ENCODE measurements at regions not wholly inside any gene's neighbourhood (a gene's known extent, or its start where the extent isn't known, plus 50 kb on each side); places are given as distances from the start of the nearest gene placed in this dataset.

DNA sequence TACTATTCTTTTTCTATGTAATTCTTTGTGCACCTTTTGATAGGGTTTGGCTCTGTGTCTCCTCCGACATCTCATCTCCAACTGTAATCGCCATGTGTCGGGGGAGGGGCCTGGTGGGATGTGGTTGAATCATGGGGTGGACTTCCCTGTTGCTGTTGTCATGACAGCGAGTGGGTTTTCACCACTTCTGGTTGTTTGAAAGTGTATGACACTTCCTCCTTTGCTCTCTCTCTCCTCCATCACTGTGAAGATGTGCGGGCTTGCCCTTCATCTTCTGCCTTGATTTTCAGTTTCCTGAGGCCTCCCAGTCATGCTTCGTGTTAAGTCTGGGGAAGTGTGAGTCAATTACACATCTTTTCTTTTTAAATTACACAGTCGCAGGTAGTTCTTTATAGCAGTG is 225.8 kb upstream of the DPPA4 start:
- peaks cover 0 to 5% of the 10 kb centered on the region in 2 experiments for H3K4me1 ChIP-seq (ENCODE audit: control insufficient read depth in 1 of 2, extremely low read depth in 1 of 2, insufficient read depth in 2 of 2, low read length in 2 of 2)
- Mint-ChIP-seq H3K27me3 (no peaks in the 10 kb centered on the region), H3K4me3 (peak overlapping the region in 2 of 3 donors; percentile 11 to 18), H3K9me3 (peaks cover 6 to 12% (median 9%) of the 10 kb centered on the region in 3 donors), H3K4me1 (peaks cover 10 to 19% (median 11%) of the 10 kb centered on the region in 3 donors), H3K27ac (peak overlapping the region; percentile 47 to 74), H3K36me3 (no peaks in the 10 kb centered on the region)
- DNase-seq, result peak in 31 of 35 experiments; percentile 0 to 70 (median 26)
- no peak overlapping the region for H3K27ac ChIP-seq (ENCODE audit: low read length)
- peak in 3 of 4 experiments; percentile 43 to 94 (median 79) for ATAC-seq (replicated peaks in 1 of 4)
- ChIA-PET CTCF (no interaction called here), POLR2A (no interaction called here)
- no peaks in the 10 kb centered on the region for H3K36me3 ChIP-seq (ENCODE audit: control insufficient read depth in 2 of 2, extremely low read depth in 1 of 2, insufficient read depth in 1 of 2, low read length in 1 of 2)
- no peak overlapping the region for H3K4me3 ChIP-seq (ENCODE audit: control insufficient read depth in 1 of 2, extremely low read depth in 1 of 2, low read length in 1 of 2)
- WGBS (ENCODE audit: insufficient coverage), result no CpG with 5 or more reads among the region's 7 CpGs
- H3K27me3 ChIP-seq (replicated peaks in 1 of 2; ENCODE audit: control insufficient read depth in 2 of 2, extremely low read depth in 1 of 2, insufficient read depth in 2 of 2, low read length in 1 of 2), result no peaks in the 10 kb centered on the region
- H3K9me3 ChIP-seq, result no peaks in the 10 kb centered on the region

DNA sequence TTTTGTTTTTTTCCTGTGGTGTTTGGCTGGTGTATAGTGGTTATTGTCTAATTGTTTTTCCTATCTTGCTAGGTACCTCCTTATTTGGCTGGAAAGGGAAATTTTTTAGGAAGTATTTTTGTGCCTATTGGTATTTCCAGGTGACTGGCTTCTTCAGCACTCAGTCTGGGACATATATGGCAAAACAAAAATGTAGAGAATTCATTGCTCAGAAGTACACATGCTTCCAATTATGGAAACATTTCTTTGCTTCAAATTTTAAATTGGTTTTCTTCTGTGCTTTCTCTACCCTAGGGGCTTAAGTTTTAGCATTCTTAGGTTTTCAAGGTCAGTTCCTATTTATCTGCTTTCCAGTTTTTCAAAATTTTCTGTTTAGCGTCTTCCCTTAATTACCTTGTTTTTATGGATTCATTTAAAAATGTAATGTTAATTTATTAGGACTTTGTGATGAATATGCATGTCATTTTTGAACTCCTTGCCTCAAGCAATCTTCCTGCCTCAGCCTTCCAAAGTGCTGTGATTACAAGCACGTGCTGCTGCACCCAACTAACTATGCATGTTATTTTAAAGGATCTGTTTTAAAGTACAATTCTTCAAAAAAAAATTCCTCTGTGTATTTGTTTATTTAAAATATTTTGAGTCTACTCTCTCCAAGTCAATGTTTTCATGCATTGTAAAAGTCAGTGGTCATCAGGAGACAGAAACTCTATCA is 231.9 kb upstream of the DPPA4 start:
- DNase-seq, result no peak
- no peaks in the 10 kb centered on the region for H3K27me3 Mint-ChIP-seq
- peaks cover 0 to 7% (median 0%) of the 10 kb centered on the region in 3 donors for H3K4me1 Mint-ChIP-seq
- no peak overlapping the region for H3K4me3 Mint-ChIP-seq
- no peak overlapping the region for H3K27ac Mint-ChIP-seq
- H3K36me3 ChIP-seq (ENCODE audit: control insufficient read depth in 2 of 2, extremely low read depth in 1 of 2, insufficient read depth in 1 of 2, low read length in 1 of 2), result no peaks in the 10 kb centered on the region
- no peaks in the 10 kb centered on the region for H3K9me3 ChIP-seq
- ChIA-PET POLR2A (no interaction called here), CTCF (no interaction called here)
- no peak for ATAC-seq (replicated peaks in 1 of 4)
- WGBS (ENCODE audit: insufficient coverage), result no CpG with 5 or more reads among the region's 2 CpGs
- H3K27me3 ChIP-seq (replicated peaks in 1 of 2; ENCODE audit: control insufficient read depth in 2 of 2, extremely low read depth in 1 of 2, insufficient read depth in 2 of 2, low read length in 1 of 2), result no peaks in the 10 kb centered on the region
- no peak overlapping the region for H3K4me3 ChIP-seq (ENCODE audit: control insufficient read depth in 1 of 2, extremely low read depth in 1 of 2, low read length in 1 of 2)
- H3K27ac ChIP-seq (ENCODE audit: low read length), result no peak overlapping the region
- no peaks in the 10 kb centered on the region for H3K36me3 Mint-ChIP-seq
- H3K4me1 ChIP-seq (ENCODE audit: control insufficient read depth in 1 of 2, extremely low read depth in 1 of 2, insufficient read depth in 2 of 2, low read length in 2 of 2), result no peaks in the 10 kb centered on the region
- no peaks in the 10 kb centered on the region for H3K9me3 Mint-ChIP-seq

GRCh38 chr3:109570408-109570807 is 233.1 kb upstream of the DPPA4 start:
- Histone ChIP-seq H3K27ac (ENCODE audit: low read length) (no peak overlapping the region), H3K27me3 (replicated peaks in 1 of 2; ENCODE audit: control insufficient read depth in 2 of 2, extremely low read depth in 1 of 2, insufficient read depth in 2 of 2, low read length in 1 of 2) (no peaks in the 10 kb centered on the region), H3K4me3 (ENCODE audit: control insufficient read depth in 1 of 2, extremely low read depth in 1 of 2, low read length in 1 of 2) (no peak overlapping the region), H3K4me1 (ENCODE audit: control insufficient read depth in 1 of 2, extremely low read depth in 1 of 2, insufficient read depth in 2 of 2, low read length in 2 of 2) (no peaks in the 10 kb centered on the region), H3K36me3 (ENCODE audit: control insufficient read depth in 2 of 2, extremely low read depth in 1 of 2, insufficient read depth in 1 of 2, low read length in 1 of 2) (no peaks in the 10 kb centered on the region), H3K9me3 (no peaks in the 10 kb centered on the region)
- no peaks in the 10 kb centered on the region for H3K27me3 Mint-ChIP-seq
- peaks cover 0 to 3% (median 0%) of the 10 kb centered on the region in 3 donors for H3K4me1 Mint-ChIP-seq
- no peak overlapping the region for H3K27ac Mint-ChIP-seq
- DNase-seq (no peak), ATAC-seq (replicated peaks in 1 of 4) (no peak)
- 93% methylated on average over 2 of the region's 2 CpGs for WGBS (ENCODE audit: insufficient coverage)
- H3K9me3 Mint-ChIP-seq, result no peaks in the 10 kb centered on the region
- no peaks in the 10 kb centered on the region for H3K36me3 Mint-ChIP-seq
- POLR2A ChIA-PET, result no interaction called here
- CTCF ChIA-PET, result no interaction called here
- H3K4me3 Mint-ChIP-seq, result no peak overlapping the region

DNA sequence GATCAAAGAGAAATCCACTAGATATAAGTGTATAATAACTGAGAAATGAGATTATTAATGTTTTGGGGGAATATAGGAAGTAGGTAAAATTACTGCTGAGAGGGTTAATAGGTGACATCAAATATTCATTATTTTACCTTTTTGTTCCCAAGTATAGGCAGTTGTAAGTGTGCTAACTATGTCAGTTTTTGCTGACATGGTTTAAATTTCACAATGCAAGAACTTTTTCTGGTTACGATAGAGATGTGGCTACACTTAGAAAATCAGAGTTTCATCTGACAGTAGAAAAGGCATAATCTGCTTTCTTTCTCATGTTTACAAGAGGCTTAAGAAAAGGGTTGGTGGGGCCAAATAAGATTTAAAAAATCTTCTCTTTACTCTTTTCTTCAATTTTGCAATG is 235.0 kb upstream of the DPPA4 start:
- Mint-ChIP-seq H3K27me3 (no peaks in the 10 kb centered on the region), H3K27ac (no peak overlapping the region), H3K4me1 (peaks cover 0 to 3% (median 0%) of the 10 kb centered on the region in 3 donors), H3K9me3 (no peaks in the 10 kb centered on the region), H3K36me3 (no peaks in the 10 kb centered on the region), H3K4me3 (no peak overlapping the region)
- H3K36me3 ChIP-seq (ENCODE audit: control insufficient read depth in 2 of 2, extremely low read depth in 1 of 2, insufficient read depth in 1 of 2, low read length in 1 of 2), result no peaks in the 10 kb centered on the region
- WGBS (ENCODE audit: insufficient coverage), result no CpG with 5 or more reads among the region's 1 CpG
- ATAC-seq (replicated peaks in 1 of 4) (no peak), DNase-seq (no peak)
- no peaks in the 10 kb centered on the region for H3K9me3 ChIP-seq
- no peaks in the 10 kb centered on the region for H3K27me3 ChIP-seq (replicated peaks in 1 of 2; ENCODE audit: control insufficient read depth in 2 of 2, extremely low read depth in 1 of 2, insufficient read depth in 2 of 2, low read length in 1 of 2)
- H3K27ac ChIP-seq (ENCODE audit: low read length), result no peak overlapping the region
- ChIA-PET POLR2A (no interaction called here), CTCF (no interaction called here)
- H3K4me1 ChIP-seq (ENCODE audit: control insufficient read depth in 1 of 2, extremely low read depth in 1 of 2, insufficient read depth in 2 of 2, low read length in 2 of 2), result no peaks in the 10 kb centered on the region
- H3K4me3 ChIP-seq (ENCODE audit: control insufficient read depth in 1 of 2, extremely low read depth in 1 of 2, low read length in 1 of 2), result no peak overlapping the region

DNA sequence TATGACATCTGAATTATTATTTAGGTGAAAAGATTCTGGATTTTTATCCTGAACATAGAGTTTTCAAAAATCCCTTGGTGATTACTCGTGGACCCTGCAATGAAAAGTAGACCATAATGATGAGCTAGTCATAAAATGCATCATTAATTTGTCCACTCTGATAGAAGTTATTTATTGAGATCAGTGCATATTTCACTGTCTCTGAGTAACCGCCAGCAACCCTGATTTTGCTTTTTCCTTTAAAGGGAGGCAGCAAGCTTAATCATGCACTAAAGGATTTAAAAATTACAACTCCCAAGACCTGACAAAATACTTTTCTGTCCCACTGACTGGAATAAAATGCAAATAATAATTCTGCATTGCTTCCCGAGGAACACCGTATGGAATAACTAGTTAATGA is 259.6 kb upstream of the DPPA4 start:
- DNase-seq (no peak), ATAC-seq (replicated peaks in 1 of 4) (no peak)
- H3K4me1 Mint-ChIP-seq, result no peaks in the 10 kb centered on the region
- ChIA-PET POLR2A (no interaction called here), CTCF (no interaction called here)
- no CpG with 5 or more reads among the region's 4 CpGs for WGBS (ENCODE audit: insufficient coverage)
- H3K4me1 ChIP-seq (ENCODE audit: control insufficient read depth in 1 of 2, extremely low read depth in 1 of 2, insufficient read depth in 2 of 2, low read length in 2 of 2), result no peaks in the 10 kb centered on the region
- no peaks in the 10 kb centered on the region for H3K27me3 Mint-ChIP-seq
- H3K4me3 ChIP-seq (ENCODE audit: control insufficient read depth in 1 of 2, extremely low read depth in 1 of 2, low read length in 1 of 2), result no peak overlapping the region
- peaks cover 0 to 7% (median 5%) of the 10 kb centered on the region in 3 donors for H3K9me3 Mint-ChIP-seq
- no peak overlapping the region for H3K27ac ChIP-seq (ENCODE audit: low read length)
- peaks cover 6% of the 10 kb centered on the region for H3K36me3 Mint-ChIP-seq
- H3K36me3 ChIP-seq (ENCODE audit: control insufficient read depth in 2 of 2, extremely low read depth in 1 of 2, insufficient read depth in 1 of 2, low read length in 1 of 2), result no peaks in the 10 kb centered on the region
- no peak overlapping the region for H3K27ac Mint-ChIP-seq
- H3K9me3 ChIP-seq, result no peaks in the 10 kb centered on the region
- no peaks in the 10 kb centered on the region for H3K27me3 ChIP-seq (replicated peaks in 1 of 2; ENCODE audit: control insufficient read depth in 2 of 2, extremely low read depth in 1 of 2, insufficient read depth in 2 of 2, low read length in 1 of 2)
- no peak overlapping the region for H3K4me3 Mint-ChIP-seq

- no peaks in the 10 kb centered on the region for H3K27me3 Mint-ChIP-seq
- ChIA-PET CTCF (no interaction called here), POLR2A (no interaction called here)
- no peaks in the 10 kb centered on the region for H3K4me1 ChIP-seq (ENCODE audit: control insufficient read depth in 1 of 2, extremely low read depth in 1 of 2, insufficient read depth in 2 of 2, low read length in 2 of 2)
- ATAC-seq (replicated peaks in 1 of 4), result no peak
- H3K27me3 ChIP-seq (replicated peaks in 1 of 2; ENCODE audit: control insufficient read depth in 2 of 2, extremely low read depth in 1 of 2, insufficient read depth in 2 of 2, low read length in 1 of 2), result no peaks in the 10 kb centered on the region
- peaks cover 0 to 7% (median 5%) of the 10 kb centered on the region in 3 donors for H3K9me3 Mint-ChIP-seq
- no peak overlapping the region for H3K27ac ChIP-seq (ENCODE audit: low read length)
- H3K4me3 ChIP-seq (ENCODE audit: control insufficient read depth in 1 of 2, extremely low read depth in 1 of 2, low read length in 1 of 2), result no peak overlapping the region
- H3K36me3 Mint-ChIP-seq, result peaks cover 6% of the 10 kb centered on the region
- H3K27ac Mint-ChIP-seq, result no peak overlapping the region
- no peaks in the 10 kb centered on the region for H3K36me3 ChIP-seq (ENCODE audit: control insufficient read depth in 2 of 2, extremely low read depth in 1 of 2, insufficient read depth in 1 of 2, low read length in 1 of 2)
- H3K9me3 ChIP-seq, result no peaks in the 10 kb centered on the region
- H3K4me1 Mint-ChIP-seq, result no peaks in the 10 kb centered on the region
- no peak for DNase-seq
- WGBS (ENCODE audit: insufficient coverage), result 95% methylated on average over 3 of the region's 3 CpGs
- H3K4me3 Mint-ChIP-seq, result no peak overlapping the region
Measured at GRCh38 chr3:109597444-109597843, 260.1 kb upstream of the DPPA4 start.

- DNase-seq (no peak), ATAC-seq (replicated peaks in 1 of 4) (no peak)
- Mint-ChIP-seq H3K36me3 (peaks cover 3% of the 10 kb centered on the region), H3K9me3 (peaks cover 0 to 4% (median 0%) of the 10 kb centered on the region in 3 donors), H3K27ac (no peak overlapping the region), H3K4me3 (no peak overlapping the region), H3K4me1 (peaks cover 0 to 4% (median 0%) of the 10 kb centered on the region in 3 donors), H3K27me3 (peaks cover 2 to 8% of the 10 kb centered on the region in 2 donors)
- Histone ChIP-seq H3K27me3 (replicated peaks in 1 of 2; ENCODE audit: control insufficient read depth in 2 of 2, extremely low read depth in 1 of 2, insufficient read depth in 2 of 2, low read length in 1 of 2) (no peaks in the 10 kb centered on the region), H3K36me3 (ENCODE audit: control insufficient read depth in 2 of 2, extremely low read depth in 1 of 2, insufficient read depth in 1 of 2, low read length in 1 of 2) (no peaks in the 10 kb centered on the region), H3K9me3 (no peaks in the 10 kb centered on the region), H3K4me1 (ENCODE audit: control insufficient read depth in 1 of 2, extremely low read depth in 1 of 2, insufficient read depth in 2 of 2, low read length in 2 of 2) (no peaks in the 10 kb centered on the region), H3K27ac (ENCODE audit: low read length) (no peak overlapping the region), H3K4me3 (ENCODE audit: control insufficient read depth in 1 of 2, extremely low read depth in 1 of 2, low read length in 1 of 2) (no peak overlapping the region)
- CTCF ChIA-PET, result no interaction called here
- POLR2A ChIA-PET, result no interaction called here
- 67% methylated on average over 1 of the region's 1 CpG for WGBS (ENCODE audit: insufficient coverage)
Measured at GRCh38 chr3:109607897-109608296, 270.6 kb upstream of the DPPA4 start.
